Erythroblast (primary cell): ENCODE measurements at regions not wholly inside any gene's neighbourhood (a gene's known extent, or its start where the extent isn't known, plus 50 kb on each side); places are given as distances from the start of the nearest gene placed in this dataset.

ENCODE experiments used
- GATA1 ChIP-seq: IDR thresholded peaks from 2 replicates; pipeline ENCODE4 v1.6.1; 2011; ENCODE audit warnings: low read depth, mild to moderate bottlenecking, control low read depth, low read length, moderate library complexity
- POLR2A ChIP-seq: IDR thresholded peaks from 2 replicates; pipeline ENCODE4 v1.6.1; 2011; ENCODE audit warnings: mild to moderate bottlenecking, low read length

DNA sequence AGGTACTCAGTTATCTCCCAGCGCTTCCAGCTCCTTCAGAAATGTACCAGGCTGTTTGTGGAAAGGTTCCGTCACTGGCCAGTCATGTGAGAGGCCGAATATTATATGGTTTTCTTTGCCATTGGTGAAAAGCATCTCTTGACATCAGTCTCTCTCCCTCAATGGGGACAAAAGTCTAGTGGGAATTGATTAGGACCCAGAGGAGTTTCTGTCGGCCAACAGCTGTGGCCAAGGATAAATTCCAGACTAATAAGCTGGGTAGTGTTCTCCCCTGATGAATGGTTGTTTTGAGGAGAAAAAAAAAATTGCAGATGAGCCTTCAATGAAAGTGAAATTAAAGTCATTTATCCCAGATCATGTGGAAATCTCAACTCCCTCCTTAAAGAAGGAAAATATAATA is 404.7 kb upstream of the THRB start:
- TF ChIP-seq POLR2A (no peak), GATA1 (no peak)
